K562 (cell line): ENCODE measurements at regions not wholly inside any gene's neighbourhood (a gene's known extent, or its start where the extent isn't known, plus 50 kb on each side); places are given as distances from the start of the nearest gene placed in this dataset.

ENCODE experiments used
- ATF1 ChIP-seq, 2 experiments: fragments of 450-650 bp in 1 of 2; IDR thresholded peaks; 2 replicates each; pipeline ENCODE4 v1.6.1; 2016; ENCODE audit warnings: missing compliant biosample characterization in 1 of 2, missing genetic modification characterization in 1 of 2
- CEBPG ChIP-seq, 3 experiments: fragments of 200-800 bp in 1 of 3; sonication (Bioruptor generic) in 1 of 3; sonication (generic) in 1 of 3; formaldehyde crosslinking in 1 of 3; IDR thresholded peaks in 2 of 3; conservative IDR thresholded peaks in 1 of 3; 2 replicates each; pipeline versions ENCODE4 v1.6.1 to v1.8.0; 2016 to 2022; ENCODE audit warnings: missing compliant biosample characterization in 2 of 3, missing genetic modification characterization in 2 of 3, mild to moderate bottlenecking in 1 of 3, missing genetic modification reagents in 1 of 3
- FOXJ3 ChIP-seq: sonication (generic); formaldehyde crosslinking; IDR thresholded peaks from 2 replicates; pipeline ENCODE4 v1.4.0; 2020; ENCODE audit warnings: mild to moderate bottlenecking, missing genetic modification reagents
- GATA2 ChIP-seq: sonication (generic); formaldehyde crosslinking; IDR thresholded peaks from 2 replicates; pipeline ENCODE4 v1.4.0; 2020; ENCODE audit warnings: mild to moderate bottlenecking, missing genetic modification reagents
- HMGXB4 ChIP-seq: sonication (generic); formaldehyde crosslinking; IDR thresholded peaks from 2 replicates; pipeline ENCODE4 v1.8.1; 2023; ENCODE audit warnings: mild to moderate bottlenecking, missing genetic modification reagents
- JUN ChIP-seq, 2 experiments: sonication (generic) in 1 of 2; formaldehyde crosslinking in 1 of 2; IDR thresholded peaks; 2 replicates each; pipeline versions ENCODE4 v1.6.1 to v1.8.0; 2012 to 2022; ENCODE audit warnings: borderline replicate concordance in 2 of 2, mild to moderate bottlenecking in 2 of 2, improper control_type of control experiment in 1 of 2, low read depth in 1 of 2, low read length in 1 of 2, missing genetic modification reagents in 1 of 2
- KDM1A ChIP-seq, 2 experiments: fragments of 450-650 bp; IDR thresholded peaks; 2 replicates each; pipeline ENCODE4 v1.6.1; 2016; ENCODE audit warnings: mild to moderate bottlenecking in 2 of 2
- MAFF ChIP-seq: IDR thresholded peaks from 2 replicates; pipeline ENCODE4 v1.6.1; 2012; ENCODE audit warnings: low read length, improper control_type of control experiment
- RBM25 ChIP-seq: fragments of 200-400 bp; formaldehyde crosslinking; IDR thresholded peaks from 2 replicates; pipeline ENCODE4 v1.6.1; 2018; ENCODE audit warnings: low read length, low read depth, moderate library complexity; ENCODE audit not compliant: severe bottlenecking
- REST ChIP-seq, 2 experiments: fragments of 450-650 bp; formaldehyde crosslinking in 1 of 2; IDR thresholded peaks; 2 replicates each; pipeline versions ENCODE4 v1.4.0 to v1.6.1; 2014 to 2020; ENCODE audit warnings: mild to moderate bottlenecking in 2 of 2, borderline replicate concordance in 1 of 2, low read depth in 1 of 2
- TAL1 ChIP-seq: fragments of 450-650 bp; IDR thresholded peaks from 2 replicates; pipeline ENCODE4 v1.6.1; 2016; ENCODE audit warnings: mild to moderate bottlenecking
- TARDBP ChIP-seq: fragments of 450-650 bp; IDR thresholded peaks from 2 replicates; pipeline ENCODE4 v1.6.1; 2016
- ZBTB5 ChIP-seq: fragments of 450-650 bp; IDR thresholded peaks from 2 replicates; pipeline ENCODE4 v1.6.1; 2017; ENCODE audit warnings: antibody characterized with exemption
- ZNF764 ChIP-seq: fragments of 250-450 bp; sonication (Bioruptor Pico); IDR thresholded peaks from 2 replicates; pipeline ENCODE4 v1.4.0; 2020; ENCODE audit warnings: low read depth, mild to moderate bottlenecking, moderate library complexity

- TF ChIP-seq ZBTB5: no peak
- peak; percentile 27; the same call in 1 of the 2 replicates for TF ChIP-seq REST (IDR thresholded peaks at IDR 0.05; ENCODE audit: borderline replicate concordance)
- TF ChIP-seq REST (CRISPR knock-in tag; IDR thresholded peaks at IDR 0.05; ENCODE audit: low read depth): no peak
- no peak for TF ChIP-seq ZNF764
- peak; percentile 36; the same call in 1 of the 2 replicates for TF ChIP-seq MAFF
- peak; percentile 73; the same call in 1 of the 2 replicates for TF ChIP-seq TARDBP
- TF ChIP-seq JUN (IDR thresholded peaks at IDR 0.05; ENCODE audit: borderline replicate concordance, low read depth, low read length): 0 out of 2 replicates have a peak, but pooled peaks have one; percentile 49
- no peak for TF ChIP-seq JUN (CRISPR knock-in tag; IDR thresholded peaks at IDR 0.05; ENCODE audit: borderline replicate concordance)
- TF ChIP-seq GATA2 (CRISPR knock-in tag): peak; percentile 97
- TF ChIP-seq FOXJ3: no peak
- TF ChIP-seq HMGXB4 (CRISPR knock-in tag): no peak
- TF ChIP-seq CEBPG (CRISPR knock-in tag; IDR thresholded peaks at IDR 0.05): peak; percentile 44; the same call in 1 of the 2 replicates
- peak; percentile 23 to 64; a peak in 2 of 4 replicates for TF ChIP-seq CEBPG (tag; conservative IDR thresholded peaks at IDR 0.05 in 1 of 2, IDR thresholded peaks at IDR 0.05 in 1 of 2)
- peak; percentile 86 to 90 for TF ChIP-seq KDM1A (IDR thresholded peaks at IDR 0.05)
- no peak for TF ChIP-seq RBM25
- peak; percentile 98 for TF ChIP-seq TAL1
- TF ChIP-seq ATF1 (CRISPR knock-in tag; IDR thresholded peaks at IDR 0.05): no peak
- peak; percentile 65 for TF ChIP-seq ATF1 (tag; IDR thresholded peaks at IDR 0.05)
Observed at GRCh38 chr6:39999006-39999867, 65.0 kb upstream of the MOCS1 start (continued).
